ENCODE measurements at regions not wholly inside any gene's neighbourhood (a gene's known extent, or its start where the extent isn't known, plus 50 kb on each side); places are given as distances from the start of the nearest gene placed in this dataset.

- intact Hi-C loops (cut with micrococcal nuclease) = no loop called here
- H3K9me3 Mint-ChIP-seq (ENCODE audit: unreplicated experiment) = peaks cover 7% of the 10 kb centered on the region
- BruUV-seq (replicated peaks) = no TSS peak
- TF ChIP-seq CTCF (IDR thresholded peaks at IDR 0.05; ENCODE audit: unreplicated experiment) = no peak
- CTCF ChIA-PET = interaction anchor here (0.6 kb wide), 2 partner anchors 18 to 1523 kb away, joined by 3 to 6 read pairs; no protein-coding TSS in a partner anchor
- POLR2A ChIA-PET = no interaction called here
- no peak overlapping the region for H3K27ac Mint-ChIP-seq (ENCODE audit: low read depth, unreplicated experiment)
- no peak for DNase-seq (ENCODE audit: unreplicated experiment)
- H3K36me3 Mint-ChIP-seq (ENCODE audit: insufficient read depth, unreplicated experiment) = no peaks in the 10 kb centered on the region
- H3K27me3 Mint-ChIP-seq (ENCODE audit: insufficient read depth, unreplicated experiment) = peaks cover 12% of the 10 kb centered on the region
- no peaks in the 10 kb centered on the region for H3K4me1 Mint-ChIP-seq (ENCODE audit: insufficient read depth, unreplicated experiment)
- H3K4me3 Mint-ChIP-seq (ENCODE audit: unreplicated experiment) = no peak overlapping the region
Observed at GRCh38 chr18:43515481-43515880, 238.2 kb upstream of the SYT4 start.

- TF ChIP-seq CTCF (IDR thresholded peaks at IDR 0.05; ENCODE audit: unreplicated experiment) = no peak
- no peak overlapping the region for H3K4me3 Mint-ChIP-seq (ENCODE audit: unreplicated experiment)
- no peaks in the 10 kb centered on the region for H3K36me3 Mint-ChIP-seq (ENCODE audit: insufficient read depth, unreplicated experiment)
- H3K9me3 Mint-ChIP-seq (ENCODE audit: unreplicated experiment) = no peaks in the 10 kb centered on the region
- H3K4me1 Mint-ChIP-seq (ENCODE audit: insufficient read depth, unreplicated experiment) = no peaks in the 10 kb centered on the region
- H3K27ac Mint-ChIP-seq (ENCODE audit: low read depth, unreplicated experiment) = no peak overlapping the region
- CTCF ChIA-PET = interaction anchor here (1.3 kb wide), 1 partner anchor 46 kb away, joined by 4 read pairs; no protein-coding TSS in a partner anchor
- POLR2A ChIA-PET = no interaction called here
- intact Hi-C loops (cut with micrococcal nuclease) = no loop called here
- no peaks in the 10 kb centered on the region for H3K27me3 Mint-ChIP-seq (ENCODE audit: insufficient read depth, unreplicated experiment)
- BruUV-seq (replicated peaks) = no TSS peak
- DNase-seq (ENCODE audit: unreplicated experiment) = no peak
Observed at GRCh38 chr18:43524260-43524659, 247.0 kb upstream of the SYT4 start.

- BruUV-seq (replicated peaks) = no TSS peak
- peak; percentile 10 for DNase-seq (ENCODE audit: unreplicated experiment)
- Mint-ChIP-seq H3K4me1 (ENCODE audit: insufficient read depth, unreplicated experiment) (no peaks in the 10 kb centered on the region), H3K36me3 (ENCODE audit: insufficient read depth, unreplicated experiment) (no peaks in the 10 kb centered on the region), H3K27ac (ENCODE audit: low read depth, unreplicated experiment) (no peak overlapping the region), H3K27me3 (ENCODE audit: insufficient read depth, unreplicated experiment) (no peaks in the 10 kb centered on the region), H3K9me3 (ENCODE audit: unreplicated experiment) (no peaks in the 10 kb centered on the region), H3K4me3 (ENCODE audit: unreplicated experiment) (no peak overlapping the region)
- ChIA-PET CTCF (interaction anchor here (1.3 kb wide), 1 partner anchor 45 kb away, joined by 4 read pairs; no protein-coding TSS in a partner anchor), POLR2A (no interaction called here)
- intact Hi-C loops (cut with micrococcal nuclease) = no loop called here
- TF ChIP-seq CTCF (IDR thresholded peaks at IDR 0.05; ENCODE audit: unreplicated experiment) = no peak
Observed at GRCh38 chr18:43525169-43525568, 247.9 kb upstream of the SYT4 start.

GRCh38 chr18:43526426-43527145 is 249.3 kb upstream of the SYT4 start:
- H3K36me3 Mint-ChIP-seq (ENCODE audit: insufficient read depth, unreplicated experiment) = no peaks in the 10 kb centered on the region
- ChIA-PET POLR2A (no interaction called here), CTCF (interaction anchor here (0.6 to 0.7 kb wide), 2 partner anchors 61 to 1196 kb away, joined by 3 to 4 read pairs; no protein-coding TSS in a partner anchor)
- TF ChIP-seq CTCF (IDR thresholded peaks at IDR 0.05; ENCODE audit: unreplicated experiment) = no peak
- intact Hi-C loops (cut with micrococcal nuclease) = no loop called here
- BruUV-seq (replicated peaks) = no TSS peak
- no peak for DNase-seq (ENCODE audit: unreplicated experiment)
- H3K27ac Mint-ChIP-seq (ENCODE audit: low read depth, unreplicated experiment) = no peak overlapping the region
- H3K4me1 Mint-ChIP-seq (ENCODE audit: insufficient read depth, unreplicated experiment) = no peaks in the 10 kb centered on the region
- H3K27me3 Mint-ChIP-seq (ENCODE audit: insufficient read depth, unreplicated experiment) = no peaks in the 10 kb centered on the region
- H3K9me3 Mint-ChIP-seq (ENCODE audit: unreplicated experiment) = no peaks in the 10 kb centered on the region
- no peak overlapping the region for H3K4me3 Mint-ChIP-seq (ENCODE audit: unreplicated experiment)
